Duodenal mucosa (tissue), 2 donors: ENCODE measurements at regions not wholly inside any gene's neighbourhood (a gene's known extent, or its start where the extent isn't known, plus 50 kb on each side); places are given as distances from the start of the nearest gene placed in this dataset.
"Not testable (repeated sequence)": the region's sequence is repeated elsewhere in the genome, so short reads cannot be mapped to it uniquely, and the experiment has no call there.

Experiments
- H3K27ac ChIP-seq: one replicate; pipeline ENCODE4 v1.7.0; 2013; ENCODE audit warnings: low read depth, low read length
- H3K27me3 ChIP-seq, 2 donors: one replicate each; pipeline ENCODE4 v1.7.0; 2013; ENCODE audit warnings: low read length in 2 of 2, control low read depth in 1 of 2; ENCODE audit not compliant: insufficient read depth in 2 of 2, control insufficient read depth in 1 of 2
- H3K36me3 ChIP-seq, 2 donors: one replicate each; pipeline ENCODE4 v1.7.0; 2013; ENCODE audit warnings: low read length in 2 of 2, control low read depth in 1 of 2; ENCODE audit not compliant: insufficient read depth in 2 of 2, control insufficient read depth in 1 of 2
- H3K4me1 ChIP-seq, 2 donors: one replicate each; pipeline ENCODE4 v1.7.0; 2013; ENCODE audit warnings: low read length in 2 of 2, control low read depth in 1 of 2; ENCODE audit not compliant: insufficient read depth in 2 of 2, control insufficient read depth in 1 of 2
- H3K4me3 ChIP-seq, 2 donors: one replicate each; pipeline ENCODE4 v1.7.0; 2013; ENCODE audit warnings: low read length in 2 of 2, low read depth in 1 of 2
- H3K9ac ChIP-seq, 2 donors: one replicate each; pipeline ENCODE4 v1.7.0; 2013; ENCODE audit warnings: low read length in 2 of 2, low read depth in 1 of 2
- H3K9me3 ChIP-seq, 2 donors: one replicate each; pipeline ENCODE4 v1.7.0; 2013; ENCODE audit warnings: low read length in 2 of 2, control low read depth in 1 of 2; ENCODE audit not compliant: control insufficient read depth in 1 of 2

GRCh38 chr12:31906557-31907301, 52.5 kb upstream of the RESF1 start:
- no peaks in the 10 kb centered on the region for H3K27me3 ChIP-seq
- no peak overlapping the region for H3K4me3 ChIP-seq
- no peaks in the 10 kb centered on the region for H3K4me1 ChIP-seq
- peaks cover 10 to 11% of the 10 kb centered on the region in 2 donors for H3K9me3 ChIP-seq
- no peaks in the 10 kb centered on the region for H3K36me3 ChIP-seq
- H3K27ac ChIP-seq, result no peak overlapping the region
- H3K9ac ChIP-seq, result no peak overlapping the region

- H3K9ac ChIP-seq, result no peak overlapping the region
- H3K9me3 ChIP-seq, result peaks cover 10 to 11% of the 10 kb centered on the region in 2 donors
- H3K4me1 ChIP-seq, result no peaks in the 10 kb centered on the region
- no peak overlapping the region for H3K4me3 ChIP-seq
- H3K27ac ChIP-seq, result no peak overlapping the region
- H3K36me3 ChIP-seq, result no peaks in the 10 kb centered on the region
- no peaks in the 10 kb centered on the region for H3K27me3 ChIP-seq
These were observed 56.2 kb upstream of the RESF1 start for GRCh38 chr12:31903025-31903424.

- Histone ChIP-seq H3K27ac (no peak overlapping the region), H3K36me3 (no peaks in the 10 kb centered on the region), H3K9ac (no peak overlapping the region), H3K9me3 (no peaks in the 10 kb centered on the region), H3K4me3 (no peak overlapping the region), H3K27me3 (no peaks in the 10 kb centered on the region), H3K4me1 (peaks cover 5% of the 10 kb centered on the region in 2 donors)
These were observed 58.9 kb upstream of the RESF1 start for GRCh38 chr12:31900271-31900670.

- H3K9me3 ChIP-seq, result peaks cover 0 to 3% of the 10 kb centered on the region in 2 donors
- H3K27ac ChIP-seq, result no peak overlapping the region
- no peak overlapping the region for H3K4me3 ChIP-seq
- H3K4me1 ChIP-seq, result peaks cover 5% of the 10 kb centered on the region in 2 donors
- no peaks in the 10 kb centered on the region for H3K36me3 ChIP-seq
- no peak overlapping the region for H3K9ac ChIP-seq
- no peaks in the 10 kb centered on the region for H3K27me3 ChIP-seq
These were observed 60.1 kb upstream of the RESF1 start for GRCh38 chr12:31899109-31899508.

GRCh38 chr12:31897781-31898503, 61.3 kb upstream of the RESF1 start:
- Histone ChIP-seq H3K9ac (no peak overlapping the region), H3K4me3 (peak overlapping the region in 1 of 2 donors; percentile 29), H3K9me3 (peaks cover 0 to 3% of the 10 kb centered on the region in 2 donors), H3K36me3 (no peaks in the 10 kb centered on the region), H3K27me3 (no peaks in the 10 kb centered on the region), H3K27ac (peak overlapping the region; percentile 48), H3K4me1 (peaks cover 5% of the 10 kb centered on the region in 2 donors)

GRCh38 chr12:31897092-31897491, 62.1 kb upstream of the RESF1 start:
- not testable (repeated sequence) for H3K9me3 ChIP-seq, H3K9ac ChIP-seq, H3K36me3 ChIP-seq, H3K27me3 ChIP-seq, H3K4me1 ChIP-seq, H3K4me3 ChIP-seq, H3K27ac ChIP-seq

GRCh38 chr12:31896514-31897039, 62.6 kb upstream of the RESF1 start:
- peaks cover 0 to 3% of the 10 kb centered on the region in 2 donors for H3K9me3 ChIP-seq
- no peak overlapping the region for H3K4me3 ChIP-seq
- H3K27ac ChIP-seq, result no peak overlapping the region

GRCh38 chr12:31895449-31896150, 63.6 kb upstream of the RESF1 start:
- Histone ChIP-seq H3K4me1 (peaks cover 5 to 10% of the 10 kb centered on the region in 2 donors), H3K4me3 (no peak overlapping the region), H3K27me3 (no peaks in the 10 kb centered on the region), H3K36me3 (no peaks in the 10 kb centered on the region), H3K27ac (no peak overlapping the region), H3K9ac (no peak overlapping the region), H3K9me3 (peaks cover 0 to 3% of the 10 kb centered on the region in 2 donors)

More at GRCh38 chr12:31896514-31897039, 62.6 kb upstream of the RESF1 start:
- Histone ChIP-seq H3K27me3 (no peaks in the 10 kb centered on the region), H3K4me1 (peaks cover 5% of the 10 kb centered on the region in 2 donors), H3K9ac (no peak overlapping the region), H3K36me3 (no peaks in the 10 kb centered on the region)

- H3K9ac ChIP-seq, result peak overlapping the region in 1 of 2 donors; percentile 8
- peaks cover 0 to 5% of the 10 kb centered on the region in 2 donors for H3K4me1 ChIP-seq
- no peaks in the 10 kb centered on the region for H3K27me3 ChIP-seq
- no peak overlapping the region for H3K27ac ChIP-seq
- H3K4me3 ChIP-seq, result peak overlapping the region in 1 of 2 donors; percentile 13
- H3K36me3 ChIP-seq, result no peaks in the 10 kb centered on the region
- peaks cover 9 to 20% of the 10 kb centered on the region in 2 donors for H3K9me3 ChIP-seq
These were observed 68.6 kb upstream of the RESF1 start for GRCh38 chr12:31890295-31891285.
